ENCODE measurements at regions not wholly inside any gene's neighbourhood (a gene's known extent, or its start where the extent isn't known, plus 50 kb on each side); places are given as distances from the start of the nearest gene placed in this dataset.

DNA sequence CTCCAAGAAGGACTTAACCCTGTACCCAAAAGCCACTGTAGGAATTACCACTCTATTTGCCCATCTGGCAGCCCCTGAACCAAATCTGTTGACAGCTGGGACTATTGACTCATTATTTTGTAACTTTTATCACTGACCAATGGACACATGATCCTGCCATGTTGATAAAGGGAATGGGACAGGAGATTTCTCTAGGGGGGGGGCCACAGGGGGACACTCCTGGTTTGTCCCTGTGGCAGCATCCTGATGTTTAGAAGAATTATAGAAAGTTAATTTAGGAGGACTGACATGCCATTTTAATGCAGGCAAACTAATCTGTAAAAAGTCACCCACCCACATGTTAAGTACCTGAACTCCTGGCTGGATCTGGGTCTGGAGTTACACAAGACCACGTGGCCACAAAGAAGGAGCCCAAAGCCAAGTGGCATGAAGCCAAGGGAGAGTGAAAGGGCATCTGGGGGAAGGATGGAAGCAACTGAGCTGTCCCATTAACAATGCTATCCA lies 558.1 kb downstream of the ETS1 start:
- no peak overlapping the region for H3K4me3 ChIP-seq (ENCODE audit: low read length)
- no peaks in the 10 kb centered on the region for H3K27me3 ChIP-seq (ENCODE audit: insufficient read depth, low read length)
- H3K9me3 ChIP-seq (ENCODE audit: low read depth, low read length), result no peaks in the 10 kb centered on the region
- peaks cover 5% of the 10 kb centered on the region for H3K4me1 ChIP-seq (ENCODE audit: insufficient read depth, low read length)

DNA sequence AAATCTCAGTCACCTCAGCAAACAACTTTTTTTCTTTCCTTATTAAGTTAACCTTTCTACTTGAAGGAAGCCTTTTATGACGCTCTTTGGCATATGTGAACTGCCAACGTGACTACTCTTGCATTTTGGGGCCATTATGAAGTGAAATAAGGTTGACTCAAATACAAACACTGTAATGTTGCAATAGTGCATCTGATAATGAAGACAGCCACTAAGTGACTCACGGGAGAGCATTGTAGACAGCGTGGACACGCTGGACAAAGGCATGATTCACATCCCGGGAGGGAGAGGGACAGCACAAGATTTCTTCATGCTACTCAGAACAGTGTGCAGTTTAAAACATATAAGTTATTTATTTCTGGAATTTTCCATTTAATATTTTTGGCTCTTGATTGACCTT lies 560.8 kb downstream of the ETS1 start:
- H3K4me1 ChIP-seq (ENCODE audit: insufficient read depth, low read length), result peaks cover 2% of the 10 kb centered on the region
- no peak overlapping the region for H3K4me3 ChIP-seq (ENCODE audit: low read length)
- no peaks in the 10 kb centered on the region for H3K27me3 ChIP-seq (ENCODE audit: insufficient read depth, low read length)
- no peaks in the 10 kb centered on the region for H3K9me3 ChIP-seq (ENCODE audit: low read depth, low read length)

DNA sequence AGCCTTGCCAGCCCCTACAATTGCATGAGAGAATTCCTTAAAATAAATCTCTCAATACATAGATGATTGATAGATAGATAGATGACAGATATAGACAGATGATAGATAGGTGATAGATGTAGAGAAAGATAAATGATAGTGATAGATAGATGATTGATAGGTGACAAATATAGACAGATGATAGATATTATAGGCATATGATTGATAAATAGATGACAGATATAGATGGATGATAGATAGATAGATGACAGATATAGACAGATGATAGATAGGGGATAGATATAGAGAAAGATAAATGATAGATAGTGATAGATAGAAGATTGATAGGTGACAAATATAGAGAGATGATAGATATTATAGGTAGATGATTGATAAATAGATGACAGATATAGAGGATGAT lies 564.6 kb downstream of the ETS1 start:
- Histone ChIP-seq H3K27me3 (ENCODE audit: insufficient read depth, low read length) (no peaks in the 10 kb centered on the region), H3K4me1 (ENCODE audit: insufficient read depth, low read length) (no peaks in the 10 kb centered on the region), H3K9me3 (ENCODE audit: low read depth, low read length) (no peaks in the 10 kb centered on the region), H3K4me3 (ENCODE audit: low read length) (no peak overlapping the region)

DNA sequence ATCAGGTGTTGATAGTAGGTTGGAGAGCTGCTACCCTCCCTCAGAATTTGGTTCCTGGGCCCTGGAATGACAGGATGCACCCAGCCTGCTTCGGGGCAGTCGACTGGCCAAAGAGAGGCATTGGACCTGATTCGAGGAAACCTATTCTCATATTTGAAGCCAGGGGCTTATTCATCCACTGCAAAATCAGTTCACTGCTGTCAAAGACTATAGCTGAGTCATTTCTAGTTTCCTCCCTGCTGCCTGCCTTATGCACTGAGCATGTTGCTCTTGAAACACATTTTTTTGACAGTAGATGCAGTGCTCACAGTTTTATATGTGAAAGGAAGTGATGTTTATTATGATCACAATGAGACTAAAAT lies 565.4 kb downstream of the ETS1 start:
- Histone ChIP-seq H3K9me3 (ENCODE audit: low read depth, low read length) (no peaks in the 10 kb centered on the region), H3K27me3 (ENCODE audit: insufficient read depth, low read length) (no peaks in the 10 kb centered on the region), H3K4me1 (ENCODE audit: insufficient read depth, low read length) (no peaks in the 10 kb centered on the region), H3K4me3 (ENCODE audit: low read length) (no peak overlapping the region)

DNA sequence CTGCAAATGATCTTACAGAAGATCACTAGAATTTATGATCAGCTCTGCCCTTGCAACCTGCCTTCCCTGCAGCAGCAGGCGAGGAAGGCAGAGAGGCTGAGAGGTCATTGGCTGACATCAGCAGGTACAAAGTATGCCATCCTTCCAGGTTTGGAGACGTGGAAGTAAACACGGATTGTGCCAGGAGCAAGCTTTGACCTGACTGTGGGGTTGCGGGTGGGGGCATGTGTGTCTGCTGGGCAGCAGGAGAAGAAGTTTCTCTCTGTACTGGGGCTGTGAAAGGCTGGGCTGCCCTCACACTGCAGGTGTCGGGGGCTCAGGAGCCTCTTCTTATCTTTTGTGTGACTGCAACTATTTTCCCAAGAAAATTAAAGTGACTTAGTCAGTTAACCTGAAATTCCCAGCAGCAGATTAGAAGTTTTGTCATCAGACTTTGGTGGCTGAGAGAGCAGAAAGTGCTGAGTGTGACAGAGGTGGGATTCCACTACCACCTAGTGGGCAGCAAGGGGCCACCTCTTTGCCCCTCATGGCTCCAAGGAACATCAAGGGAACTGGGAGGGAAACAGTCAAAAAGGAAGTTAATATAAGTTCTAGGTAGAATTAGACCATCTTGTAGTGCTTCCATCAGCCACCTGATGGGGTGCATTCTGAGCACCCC lies 565.9 kb downstream of the ETS1 start:
- Histone ChIP-seq H3K27me3 (ENCODE audit: insufficient read depth, low read length) (no peaks in the 10 kb centered on the region), H3K4me3 (ENCODE audit: low read length) (no peak overlapping the region), H3K4me1 (ENCODE audit: insufficient read depth, low read length) (no peaks in the 10 kb centered on the region), H3K9me3 (ENCODE audit: low read depth, low read length) (no peaks in the 10 kb centered on the region)

DNA sequence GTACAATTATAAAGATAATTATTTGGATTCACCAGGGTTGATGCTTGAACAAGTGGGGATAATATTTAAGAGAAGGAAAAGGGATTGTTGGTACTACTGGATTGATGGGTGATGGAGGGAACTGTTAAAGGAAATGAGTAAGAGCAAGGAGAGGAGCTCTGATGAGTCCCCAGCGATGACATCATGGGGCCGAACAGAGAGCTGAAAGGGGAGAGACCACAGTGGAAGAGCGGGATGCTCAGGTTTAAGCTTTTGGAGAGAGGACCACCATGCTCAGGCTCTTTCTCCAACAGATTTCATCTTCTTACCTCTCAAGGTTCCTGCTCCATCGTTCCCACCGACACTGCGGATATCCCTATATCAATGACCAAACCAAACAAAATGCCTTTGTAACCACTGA lies 568.7 kb downstream of the ETS1 start:
- no peak overlapping the region for H3K4me3 ChIP-seq (ENCODE audit: low read length)
- no peaks in the 10 kb centered on the region for H3K27me3 ChIP-seq (ENCODE audit: insufficient read depth, low read length)
- H3K9me3 ChIP-seq (ENCODE audit: low read depth, low read length), result no peaks in the 10 kb centered on the region
- H3K4me1 ChIP-seq (ENCODE audit: insufficient read depth, low read length), result no peaks in the 10 kb centered on the region

DNA sequence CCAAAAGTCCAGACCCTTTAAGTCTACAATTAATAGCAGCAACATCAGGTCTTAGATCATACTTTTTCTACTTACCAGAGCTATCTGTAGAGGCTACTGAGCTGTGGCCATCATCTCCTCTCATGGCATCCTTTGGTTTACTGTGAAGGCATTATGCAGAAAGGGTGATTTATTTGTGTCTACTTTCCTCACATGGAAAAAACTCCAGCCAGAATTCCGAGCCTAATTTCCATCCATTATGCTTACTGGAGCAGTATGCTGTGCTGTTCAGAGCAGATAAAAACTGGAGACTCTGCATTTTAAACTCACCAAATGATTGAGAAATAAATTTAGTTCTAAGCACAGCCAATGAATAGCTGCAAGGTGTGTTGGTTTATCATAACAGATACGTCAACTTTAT lies 581.8 kb downstream of the ETS1 start:
- no peaks in the 10 kb centered on the region for H3K4me1 ChIP-seq (ENCODE audit: insufficient read depth, low read length)
- no peak overlapping the region for H3K4me3 ChIP-seq (ENCODE audit: low read length)
- H3K9me3 ChIP-seq (ENCODE audit: low read depth, low read length), result peaks cover 10% of the 10 kb centered on the region
- H3K27me3 ChIP-seq (ENCODE audit: insufficient read depth, low read length), result peaks cover 18% of the 10 kb centered on the region

DNA sequence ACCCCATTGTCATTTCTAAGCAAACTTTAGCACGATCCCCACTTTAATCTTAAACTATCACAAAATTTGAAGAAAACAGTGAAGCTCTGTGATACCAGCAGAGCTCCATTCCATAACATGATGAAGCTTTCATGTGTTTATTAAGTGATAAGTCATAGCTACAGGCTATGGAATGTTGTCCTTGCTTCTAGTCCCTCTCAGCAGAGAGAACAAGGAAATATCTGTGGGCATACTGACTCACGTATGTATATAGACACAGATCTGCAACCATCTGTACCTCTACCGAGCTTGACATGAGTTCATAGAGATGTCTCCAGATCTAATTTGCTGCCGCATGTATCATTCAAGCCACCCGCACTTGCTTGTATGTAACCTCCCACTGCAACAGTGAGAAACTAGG lies 588.9 kb downstream of the ETS1 start:
- Histone ChIP-seq H3K4me1 (ENCODE audit: insufficient read depth, low read length) (no peaks in the 10 kb centered on the region), H3K27me3 (ENCODE audit: insufficient read depth, low read length) (no peaks in the 10 kb centered on the region), H3K9me3 (ENCODE audit: low read depth, low read length) (no peaks in the 10 kb centered on the region), H3K4me3 (ENCODE audit: low read length) (no peak overlapping the region)

DNA sequence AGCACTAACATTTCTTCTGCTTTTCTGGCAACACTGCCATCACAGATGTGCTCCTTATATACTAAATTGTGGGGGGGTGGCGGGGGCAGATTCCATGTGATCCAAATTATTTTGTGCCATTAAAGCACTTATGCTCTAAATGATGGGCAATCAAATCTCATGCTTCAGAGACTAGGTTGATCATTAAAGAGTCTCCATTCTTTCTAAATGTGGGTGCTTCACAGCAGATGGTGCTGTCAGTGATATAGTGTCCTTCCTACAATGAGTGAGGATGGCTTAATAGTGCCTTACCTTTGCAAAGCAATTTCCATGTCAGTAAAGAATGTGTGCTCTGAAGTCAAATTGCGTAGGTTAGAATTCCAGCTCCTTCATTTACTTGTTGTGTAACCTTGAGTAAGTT lies 589.8 kb downstream of the ETS1 start:
- no peaks in the 10 kb centered on the region for H3K9me3 ChIP-seq (ENCODE audit: low read depth, low read length)
- H3K27me3 ChIP-seq (ENCODE audit: insufficient read depth, low read length), result no peaks in the 10 kb centered on the region
- H3K4me1 ChIP-seq (ENCODE audit: insufficient read depth, low read length), result no peaks in the 10 kb centered on the region
- H3K4me3 ChIP-seq (ENCODE audit: low read length), result no peak overlapping the region

DNA sequence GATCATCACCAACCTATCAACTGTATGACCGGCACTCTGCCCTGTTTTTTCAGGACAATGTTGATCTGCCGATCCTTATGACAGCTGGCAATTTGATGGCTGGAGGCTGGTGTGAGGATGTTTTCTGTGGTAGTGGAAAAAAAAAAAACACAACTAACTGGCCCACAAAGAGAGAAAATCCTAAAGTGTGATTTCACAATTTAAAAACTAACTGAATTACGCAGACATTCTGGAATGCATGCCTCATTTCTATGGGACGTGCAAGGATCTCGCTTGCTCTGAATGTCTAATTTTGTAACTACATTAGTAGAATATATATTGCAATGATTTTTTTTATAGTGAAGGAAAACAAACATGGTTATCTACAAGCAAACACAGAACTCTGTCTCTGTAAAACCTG lies 590.5 kb downstream of the ETS1 start:
- Histone ChIP-seq H3K9me3 (ENCODE audit: low read depth, low read length) (no peaks in the 10 kb centered on the region), H3K4me1 (ENCODE audit: insufficient read depth, low read length) (no peaks in the 10 kb centered on the region), H3K4me3 (ENCODE audit: low read length) (no peak overlapping the region), H3K27me3 (ENCODE audit: insufficient read depth, low read length) (no peaks in the 10 kb centered on the region)

DNA sequence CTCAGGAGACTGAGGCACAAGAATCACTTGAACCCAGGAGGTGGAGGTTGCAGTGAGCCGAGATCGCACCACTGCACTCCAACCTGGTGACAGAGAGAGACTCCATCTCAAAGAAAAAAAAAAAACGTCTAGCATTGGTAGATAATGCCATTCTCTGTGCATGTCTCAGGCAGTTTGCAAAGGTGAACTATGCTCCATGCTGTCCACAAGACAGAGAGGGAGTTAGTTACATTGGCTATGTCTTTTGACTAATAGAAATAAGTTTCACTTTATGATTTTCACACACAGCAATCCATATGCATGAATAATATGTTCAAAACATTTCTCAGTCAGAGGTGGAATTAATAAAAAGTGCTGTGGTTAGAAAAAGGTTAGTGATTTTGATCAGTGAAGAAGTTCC lies 591.4 kb downstream of the ETS1 start:
- Histone ChIP-seq H3K4me1 (ENCODE audit: insufficient read depth, low read length) (no peaks in the 10 kb centered on the region), H3K4me3 (ENCODE audit: low read length) (no peak overlapping the region), H3K27me3 (ENCODE audit: insufficient read depth, low read length) (no peaks in the 10 kb centered on the region), H3K9me3 (ENCODE audit: low read depth, low read length) (no peaks in the 10 kb centered on the region)

DNA sequence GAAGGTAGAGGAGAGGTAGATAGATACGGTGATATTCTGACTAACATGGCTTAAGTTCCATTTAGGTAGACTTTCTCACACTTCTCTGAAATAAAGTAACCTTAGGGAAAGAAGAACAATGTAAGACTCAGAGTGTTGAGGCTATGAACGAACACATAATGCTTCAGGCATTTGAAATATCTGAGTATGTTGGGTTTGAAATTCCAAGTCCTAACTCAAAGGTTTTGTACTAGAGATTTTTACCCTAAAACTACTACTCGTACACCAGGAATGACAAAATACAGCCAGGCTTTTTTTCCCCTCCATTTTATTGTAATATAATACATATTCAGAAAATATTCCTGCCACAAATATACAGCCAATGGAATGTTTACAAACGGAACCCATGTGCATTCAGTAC lies 592.6 kb downstream of the ETS1 start:
- Histone ChIP-seq H3K4me1 (ENCODE audit: insufficient read depth, low read length) (no peaks in the 10 kb centered on the region), H3K9me3 (ENCODE audit: low read depth, low read length) (no peaks in the 10 kb centered on the region), H3K4me3 (ENCODE audit: low read length) (no peak overlapping the region), H3K27me3 (ENCODE audit: insufficient read depth, low read length) (no peaks in the 10 kb centered on the region)

DNA sequence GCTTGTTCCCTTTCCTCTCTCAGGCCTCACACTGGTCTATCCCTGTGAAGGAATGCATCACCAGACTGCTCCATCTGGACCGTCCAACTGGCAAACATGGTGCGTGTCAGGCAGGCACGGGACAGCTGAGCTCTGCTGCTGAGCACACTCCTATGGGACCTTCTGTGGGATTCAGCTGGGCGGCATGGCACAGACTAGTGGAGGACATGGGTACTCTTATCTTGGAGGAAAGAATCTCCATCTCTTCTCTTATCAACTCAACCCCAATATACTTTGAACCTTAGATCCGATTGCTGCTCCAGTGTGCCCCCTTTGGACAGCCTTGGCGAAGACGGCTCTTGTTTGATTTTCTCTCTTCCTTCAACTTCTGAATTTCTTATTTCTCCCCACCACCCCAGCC lies 593.6 kb downstream of the ETS1 start:
- H3K4me3 ChIP-seq (ENCODE audit: low read length), result no peak overlapping the region
- no peaks in the 10 kb centered on the region for H3K9me3 ChIP-seq (ENCODE audit: low read depth, low read length)
- H3K4me1 ChIP-seq (ENCODE audit: insufficient read depth, low read length), result no peaks in the 10 kb centered on the region
- H3K27me3 ChIP-seq (ENCODE audit: insufficient read depth, low read length), result no peaks in the 10 kb centered on the region

DNA sequence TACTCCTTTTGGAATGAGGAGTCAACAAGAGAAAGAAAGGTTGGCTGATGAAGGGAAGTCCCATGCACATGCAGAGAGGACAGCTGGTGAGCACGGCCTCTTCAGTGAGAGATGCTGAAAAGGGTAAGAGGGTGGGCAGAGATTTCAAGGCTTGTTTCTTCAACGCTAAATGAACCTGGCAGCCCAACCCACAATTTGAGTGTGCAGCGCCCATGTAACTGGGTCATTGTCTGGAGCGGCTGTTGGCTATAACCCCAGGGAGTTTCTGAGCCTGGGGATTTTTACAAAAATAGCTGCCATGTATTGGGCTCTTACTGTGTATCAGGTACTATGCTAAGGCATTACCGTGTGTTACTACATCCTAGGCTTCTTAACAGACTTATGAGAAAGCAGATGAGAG lies 594.1 kb downstream of the ETS1 start:
- Histone ChIP-seq H3K9me3 (ENCODE audit: low read depth, low read length) (no peaks in the 10 kb centered on the region), H3K4me1 (ENCODE audit: insufficient read depth, low read length) (no peaks in the 10 kb centered on the region), H3K4me3 (ENCODE audit: low read length) (no peak overlapping the region), H3K27me3 (ENCODE audit: insufficient read depth, low read length) (no peaks in the 10 kb centered on the region)

DNA sequence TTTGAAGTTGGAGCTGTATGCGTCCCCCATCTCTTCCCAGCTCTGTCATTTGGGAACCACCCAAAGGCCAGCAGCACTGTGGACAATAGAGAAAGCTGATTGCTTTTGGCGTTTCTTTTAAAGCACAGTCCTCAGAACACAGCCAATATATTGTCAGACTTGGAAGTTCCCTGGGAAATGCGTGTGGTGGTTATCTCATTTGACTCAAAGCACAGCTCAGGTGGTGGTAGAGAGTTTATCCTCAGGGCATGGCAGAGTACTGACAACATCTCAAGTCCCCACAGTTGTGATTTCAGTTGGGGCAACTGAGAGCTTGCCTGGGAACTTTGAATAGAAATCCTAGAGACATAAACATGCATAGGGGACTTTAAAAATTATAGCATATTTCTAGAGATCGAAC lies 601.3 kb downstream of the ETS1 start:
- Histone ChIP-seq H3K4me3 (ENCODE audit: low read length) (no peak overlapping the region), H3K27me3 (ENCODE audit: insufficient read depth, low read length) (peaks cover 13% of the 10 kb centered on the region)

DNA sequence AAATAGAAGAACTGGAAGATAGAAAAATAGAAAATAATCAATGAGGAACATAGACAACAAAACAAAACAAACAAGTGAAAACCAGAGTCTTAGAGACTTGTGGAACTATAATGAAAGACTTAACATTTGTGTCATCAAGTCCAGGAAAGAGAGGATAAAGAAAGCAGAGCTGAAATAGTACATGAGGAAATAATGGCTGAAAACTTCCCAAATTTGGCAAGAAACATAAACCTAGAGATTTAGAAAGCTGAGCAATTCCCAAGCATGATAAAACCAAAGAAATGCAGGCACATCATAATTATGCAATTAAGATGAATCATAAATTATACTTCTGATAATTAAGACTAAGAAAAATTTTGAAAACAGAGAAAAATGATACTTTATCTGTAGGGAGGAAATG lies 614.5 kb downstream of the ETS1 start:
- no peak overlapping the region for H3K4me3 ChIP-seq (ENCODE audit: low read length)
- no peaks in the 10 kb centered on the region for H3K4me1 ChIP-seq (ENCODE audit: insufficient read depth, low read length)
- H3K9me3 ChIP-seq (ENCODE audit: low read depth, low read length), result peaks cover 6% of the 10 kb centered on the region
- H3K27me3 ChIP-seq (ENCODE audit: insufficient read depth, low read length), result peaks cover 5% of the 10 kb centered on the region

More for the DNA sequence above, 601.3 kb downstream of the ETS1 start:
- H3K4me1 ChIP-seq (ENCODE audit: insufficient read depth, low read length), result no peaks in the 10 kb centered on the region
- H3K9me3 ChIP-seq (ENCODE audit: low read depth, low read length), result peaks cover 8% of the 10 kb centered on the region

Data from mononuclear cell (primary cell).